ENCODE measurements at regions not wholly inside any gene's neighbourhood (a gene's known extent, or its start where the extent isn't known, plus 50 kb on each side); places are given as distances from the start of the nearest gene placed in this dataset.

DNA sequence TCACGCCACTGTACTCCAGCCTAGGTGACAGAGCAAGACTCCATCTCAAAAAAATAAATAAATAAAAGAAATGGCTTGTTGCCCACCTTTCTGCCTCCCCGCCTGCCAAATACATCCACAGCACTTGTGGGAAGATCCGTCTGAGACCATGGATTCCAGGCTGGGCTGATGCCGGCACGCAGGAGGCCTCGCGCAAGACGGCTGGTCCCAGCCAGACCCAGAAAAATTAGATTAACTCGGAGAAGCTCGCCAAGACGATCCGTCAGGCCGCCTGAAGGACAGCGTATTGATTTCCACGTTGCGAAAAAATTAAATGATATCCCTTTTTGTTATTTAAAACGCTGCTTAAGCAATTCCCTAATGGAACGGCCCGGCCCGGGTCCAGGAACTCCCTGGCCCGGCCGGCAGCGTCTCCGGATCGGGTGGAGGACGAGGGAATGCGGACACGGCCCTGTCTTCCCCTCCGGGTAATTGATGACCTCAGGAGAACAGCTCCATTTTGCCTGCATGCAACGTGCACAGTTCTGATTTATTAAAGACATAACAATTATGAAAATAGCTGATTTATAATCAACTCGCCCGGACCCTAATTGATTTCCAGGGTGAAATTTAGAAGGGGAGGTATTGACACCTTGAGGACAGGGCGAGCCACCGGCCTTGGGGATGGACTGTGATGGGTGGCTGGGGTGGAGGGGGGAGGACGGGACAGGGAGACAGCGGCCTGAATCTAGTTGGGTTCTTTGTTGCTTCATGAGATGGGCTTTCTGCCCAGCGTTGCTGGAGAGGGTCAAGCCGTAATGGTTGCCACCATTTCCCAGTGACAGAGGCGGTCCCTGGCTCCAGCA lies 52.1 kb downstream of the ZNRF4 start:
- peak; percentile 7 for DNase-seq

Measured in muscle of arm (tissue), 1 donor.